Suppressor macrophage (primary cell): ENCODE measurements at regions not wholly inside any gene's neighbourhood (a gene's known extent, or its start where the extent isn't known, plus 50 kb on each side); places are given as distances from the start of the nearest gene placed in this dataset.
"Not testable (repeated sequence)": the region's sequence is repeated elsewhere in the genome, so short reads cannot be mapped to it uniquely, and the experiment has no call there.

Experiments
- DNase-seq, 4 experiments: peaks; one replicate each; pipeline ENCODE4 v3.0.0-alpha.2; 2020 to 2022

DNA sequence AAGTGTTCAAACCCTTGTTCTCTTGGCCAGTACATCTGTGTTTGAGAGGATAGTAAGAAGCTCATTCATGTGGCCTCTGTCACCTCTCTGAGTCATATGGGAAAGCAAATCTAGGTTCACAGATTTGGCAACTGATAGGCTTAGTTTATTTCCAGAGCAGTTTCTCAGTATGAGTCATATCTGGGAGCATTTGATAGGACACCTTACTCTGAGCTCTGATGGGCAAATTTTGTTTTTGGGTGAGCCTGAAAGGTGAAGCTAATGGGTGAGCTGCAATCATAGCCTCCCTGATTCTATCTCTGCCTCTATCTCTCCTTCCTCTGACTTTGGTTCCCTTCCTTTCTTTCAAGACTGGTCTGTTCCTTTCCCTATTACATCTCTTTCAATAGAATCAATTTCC, 134.4 kb downstream of the S1PR1 start:
- no peak for DNase-seq

DNA sequence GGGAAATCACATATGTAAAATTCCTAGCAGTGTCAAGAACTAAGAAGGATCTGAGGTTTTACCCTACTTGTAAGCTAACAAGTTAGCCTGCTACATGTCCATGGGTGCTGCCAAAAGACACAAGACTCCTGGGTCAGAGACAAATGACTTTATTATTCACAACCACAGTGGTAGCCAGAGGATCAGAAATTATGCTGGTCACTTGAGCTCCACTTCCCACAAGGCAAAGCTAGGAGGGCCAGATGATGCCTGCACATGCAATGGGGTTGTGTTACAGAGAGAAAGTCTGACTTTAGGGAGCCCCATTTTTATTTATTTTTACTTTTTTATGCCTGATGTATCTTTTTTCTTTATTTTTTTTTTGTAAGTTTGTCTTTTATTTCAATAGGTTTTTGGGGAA, 136.8 kb downstream of the S1PR1 start:
- no peak for DNase-seq

DNA sequence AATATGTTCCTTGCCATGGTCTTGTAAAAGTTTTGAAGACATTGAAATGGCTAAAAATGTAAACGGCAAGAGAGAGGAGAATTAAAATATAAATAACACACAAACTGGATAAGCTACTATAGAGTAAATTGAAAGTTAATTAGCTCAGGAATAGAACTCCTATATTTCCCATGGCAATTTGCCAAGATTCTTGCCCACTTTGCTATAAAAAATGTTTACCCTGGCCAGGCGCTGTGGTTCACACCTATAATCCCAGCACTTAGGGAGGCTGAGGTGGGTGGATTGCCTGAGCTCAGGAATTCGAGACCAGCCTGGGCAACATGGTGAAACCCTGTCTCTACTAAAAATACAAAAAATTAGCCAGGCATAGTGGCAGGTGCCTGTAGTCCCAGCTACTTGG, 138.6 kb downstream of the S1PR1 start:
- not testable (repeated sequence) for DNase-seq

DNA sequence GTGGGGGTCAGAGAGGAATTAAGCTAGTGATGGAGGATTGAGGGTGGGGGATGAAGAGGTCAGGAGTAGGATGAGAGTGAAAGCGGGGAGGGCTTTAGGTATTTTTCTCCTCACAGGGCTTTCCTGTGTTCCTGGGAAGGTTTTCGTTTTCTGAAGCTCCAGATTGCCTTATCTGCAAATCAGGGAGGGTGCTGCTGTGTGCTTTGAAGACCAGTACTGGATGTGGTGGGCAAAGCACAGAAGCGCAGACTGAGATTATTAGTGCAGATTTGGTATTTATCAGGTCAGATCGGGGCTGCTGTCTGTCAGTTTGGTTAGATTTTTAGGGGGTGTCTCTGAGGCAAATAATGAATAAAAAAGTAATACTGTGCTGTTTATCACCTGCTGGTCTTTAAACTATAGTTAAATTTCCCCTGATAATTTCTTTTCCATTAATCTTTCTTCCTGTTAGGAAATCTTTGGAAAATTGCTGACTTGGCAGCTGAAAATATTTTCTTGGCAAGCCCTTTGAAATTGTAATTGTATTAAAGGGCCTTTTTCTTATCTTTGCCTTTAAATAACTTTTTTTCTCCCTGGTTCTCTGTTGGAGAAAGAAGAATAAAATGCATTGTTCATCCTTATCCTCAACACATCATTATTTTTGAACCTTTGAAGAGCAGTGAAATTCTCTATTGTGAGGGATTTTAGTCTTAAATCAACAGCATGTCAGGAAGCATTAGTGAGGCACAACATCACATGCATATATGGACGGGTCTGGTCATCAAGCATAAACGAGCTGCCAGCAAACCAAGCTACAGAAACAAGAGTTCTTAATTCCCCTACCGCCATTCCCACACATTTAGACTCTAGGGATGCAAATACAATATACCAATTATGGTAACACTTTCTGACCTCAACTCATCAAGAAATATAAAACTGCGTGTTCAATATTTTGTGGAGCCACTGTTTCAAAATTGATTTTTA, 139.6 kb downstream of the S1PR1 start:
- no peak for DNase-seq

DNA sequence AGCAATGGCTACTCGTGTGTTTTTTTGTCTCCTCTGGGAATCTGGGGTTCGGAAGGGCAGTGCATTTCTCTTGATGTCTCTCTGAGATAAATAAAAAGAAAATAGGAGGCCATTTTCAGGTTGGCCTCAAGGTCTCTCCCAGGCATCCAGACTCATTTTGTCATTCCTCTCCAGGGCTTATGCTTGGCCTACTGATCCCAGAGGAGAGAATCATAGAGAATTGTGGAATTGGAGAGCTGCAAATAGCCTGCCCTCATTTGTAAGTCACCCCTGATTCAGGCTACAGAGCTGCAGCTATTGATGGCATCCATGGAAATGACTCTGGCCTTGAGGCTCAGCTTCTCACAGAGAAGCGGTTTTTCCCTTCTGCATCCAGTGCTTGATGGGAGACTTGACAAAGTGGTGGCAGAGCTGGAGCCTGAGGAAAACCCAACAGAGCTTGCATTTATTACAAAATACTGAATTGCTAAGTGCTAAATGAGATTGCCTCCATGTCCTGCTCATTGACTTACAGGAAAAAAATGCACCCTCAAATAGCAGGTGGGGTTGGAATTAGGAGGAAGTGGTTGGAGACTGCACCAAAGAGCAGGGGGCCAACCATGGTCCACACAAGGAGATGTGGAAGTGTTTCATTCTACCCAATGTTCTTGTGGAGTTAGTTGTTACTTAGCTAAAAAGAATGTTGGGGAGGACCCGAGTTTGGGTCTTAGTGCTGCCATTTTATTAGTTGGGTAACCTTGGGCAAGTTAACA, 140.4 kb downstream of the S1PR1 start:
- DNase-seq, result no peak

DNA sequence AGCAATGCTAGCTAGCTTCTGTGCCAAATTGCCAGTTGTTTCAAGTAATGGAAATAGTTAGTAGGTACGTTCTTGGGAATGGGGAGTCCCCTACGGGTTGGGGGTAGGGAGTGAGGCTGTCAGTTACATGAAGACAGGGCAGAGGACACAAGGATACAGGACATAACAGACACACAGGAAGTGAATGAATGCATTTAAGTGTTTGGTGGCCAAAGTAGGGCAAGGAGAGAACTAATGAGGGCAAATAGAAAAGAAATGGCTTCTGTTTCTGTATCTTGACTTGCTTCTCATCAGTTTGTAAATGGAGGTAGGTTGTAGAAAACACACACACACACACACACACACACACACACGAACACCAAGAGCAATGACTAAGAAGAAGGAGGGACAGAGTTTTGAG, 142.2 kb downstream of the S1PR1 start:
- DNase-seq, result no peak

DNA sequence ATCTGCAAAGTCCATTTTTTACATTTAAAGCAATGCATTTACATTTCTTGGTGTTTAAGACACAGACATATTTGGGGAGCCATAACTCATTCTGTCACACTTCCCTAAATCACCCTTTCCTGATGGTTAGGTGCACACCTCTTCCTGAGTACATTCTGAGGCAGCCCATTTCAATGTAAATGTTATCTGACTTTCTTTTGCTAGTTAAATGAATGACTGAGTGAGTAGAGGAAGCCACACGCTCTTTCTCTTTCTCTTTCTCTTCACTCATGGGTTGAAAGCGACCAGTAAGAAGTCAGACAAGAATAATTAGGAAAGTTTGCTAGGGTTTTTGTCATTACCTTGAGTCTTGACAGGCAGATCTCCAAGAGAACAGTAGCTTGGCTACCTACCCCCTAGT, 143.1 kb downstream of the S1PR1 start:
- no peak for DNase-seq

DNA sequence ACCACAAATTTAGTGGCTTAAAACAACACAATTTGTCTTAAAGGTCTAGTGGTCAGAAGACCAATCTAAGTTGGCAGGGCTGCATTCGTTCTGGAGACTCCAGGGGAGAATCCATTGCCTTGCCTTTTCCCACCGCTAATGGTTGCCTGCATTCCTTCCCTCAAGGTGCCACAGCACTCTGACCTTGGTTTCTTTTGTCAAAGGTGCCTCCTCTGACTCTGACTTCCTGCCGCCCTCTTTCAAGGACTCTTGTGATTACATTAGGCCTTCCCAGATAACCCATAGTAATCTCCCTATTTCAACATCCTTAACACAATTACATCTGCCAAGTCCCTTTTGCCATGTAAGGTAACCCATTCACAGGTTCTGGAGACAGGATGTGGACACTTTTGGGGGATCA, 145.3 kb downstream of the S1PR1 start:
- DNase-seq, result no peak

DNA sequence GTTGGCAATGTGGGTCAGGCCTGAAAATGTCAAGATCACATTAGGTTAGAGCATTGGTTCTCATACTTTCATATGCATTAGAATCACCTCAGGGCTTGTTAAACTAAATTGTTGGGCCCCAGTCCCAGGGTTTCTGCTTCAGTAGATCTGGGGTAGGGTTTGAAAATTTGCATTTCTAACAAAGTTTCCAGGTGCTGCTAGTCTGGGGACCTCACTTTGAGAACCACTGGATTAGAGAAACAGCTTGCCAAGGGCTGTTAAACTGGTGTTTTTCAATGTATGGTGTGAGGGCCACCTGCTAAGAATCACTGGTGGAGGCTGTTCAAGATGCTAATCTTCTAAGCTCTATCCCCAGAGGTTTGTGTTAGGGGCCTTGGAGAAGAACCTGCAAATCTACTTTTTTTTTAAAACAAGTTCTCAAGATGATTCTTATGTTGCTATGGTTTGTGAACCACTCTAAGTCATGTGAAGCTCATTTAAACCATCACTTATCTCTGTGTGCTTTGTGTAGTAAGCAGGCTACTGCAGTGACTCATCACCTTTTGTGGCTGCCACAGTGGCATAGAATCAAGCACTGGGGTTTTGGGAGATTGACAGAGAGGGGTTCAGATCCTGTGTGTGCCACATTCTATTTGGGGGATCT, 152.2 kb downstream of the S1PR1 start:
- no peak for DNase-seq

DNA sequence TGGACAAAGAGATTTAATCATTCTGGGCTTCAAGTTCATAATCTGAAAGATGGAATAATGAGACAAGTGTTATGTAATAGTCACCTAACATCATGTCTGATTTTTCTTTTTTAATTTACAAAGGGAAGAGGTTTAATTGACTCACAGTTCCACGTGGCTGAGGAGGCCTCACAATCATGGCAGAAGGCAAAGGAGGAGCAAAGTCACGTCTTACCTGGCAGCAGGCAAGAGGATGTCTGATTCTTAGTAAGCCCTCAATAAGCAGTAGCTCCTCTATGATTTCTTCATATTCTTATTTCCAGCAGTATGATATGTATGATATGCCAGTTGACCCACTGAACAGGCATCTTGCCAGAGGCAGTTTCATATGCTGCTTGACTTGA, 152.7 kb downstream of the S1PR1 start:
- DNase-seq, result no peak

DNA sequence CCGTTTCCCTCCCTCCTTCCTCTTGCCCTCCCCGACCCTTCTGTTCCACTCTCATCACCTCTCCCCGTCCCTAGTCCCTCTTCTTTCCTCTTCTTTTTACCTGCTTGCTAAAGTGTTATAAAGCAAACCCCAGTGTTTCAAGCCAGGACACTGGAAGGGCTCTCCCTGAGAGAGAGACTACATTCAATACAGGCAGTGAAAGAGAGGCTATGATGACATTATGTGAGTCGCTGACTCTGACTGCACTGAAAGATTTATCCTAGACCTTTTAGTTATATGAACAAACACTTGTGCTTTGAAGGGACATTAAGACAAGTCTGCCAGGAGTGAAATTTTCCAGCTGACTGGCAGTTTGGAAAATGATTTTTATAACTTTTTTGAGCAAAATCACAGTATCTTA, 155.7 kb downstream of the S1PR1 start:
- DNase-seq, result no peak

DNA sequence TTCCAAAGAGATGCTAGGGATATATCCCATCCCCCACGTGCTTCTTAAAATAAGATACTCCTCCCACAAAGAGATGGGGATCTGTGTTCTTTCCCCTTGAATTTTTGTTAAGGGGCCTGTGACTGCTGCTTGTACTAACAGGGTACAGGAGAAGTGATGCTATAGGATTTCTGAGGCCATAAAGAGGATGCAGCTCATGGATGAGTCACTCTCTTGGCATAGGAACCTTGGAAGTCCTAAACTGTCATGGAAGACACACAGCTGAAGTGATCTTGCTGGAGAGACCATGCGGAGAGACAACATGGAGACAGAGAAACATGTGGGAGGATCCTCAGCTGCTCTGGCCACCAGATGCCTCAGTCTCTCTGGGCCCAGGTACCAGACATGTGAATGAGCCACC, 157.2 kb downstream of the S1PR1 start:
- no peak for DNase-seq

DNA sequence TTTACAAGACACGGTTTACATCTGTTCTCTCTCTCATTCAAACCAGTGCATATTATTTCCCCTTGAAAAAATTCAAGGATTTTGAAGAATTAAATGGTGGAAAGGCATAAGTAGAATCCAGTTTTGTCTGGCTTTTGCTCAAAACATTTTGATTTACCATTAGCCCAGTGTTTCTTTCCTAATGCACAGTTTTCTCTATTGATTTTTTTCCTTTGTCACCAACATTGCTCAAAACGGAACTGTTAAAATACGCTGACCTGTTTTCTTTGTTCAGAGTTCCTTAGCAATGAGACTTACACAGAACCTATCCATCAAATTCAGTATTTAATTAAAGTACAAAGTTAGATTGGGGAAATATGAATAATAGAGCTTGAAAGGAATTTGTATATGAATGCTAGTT, 162.4 kb downstream of the S1PR1 start:
- no peak for DNase-seq

DNA sequence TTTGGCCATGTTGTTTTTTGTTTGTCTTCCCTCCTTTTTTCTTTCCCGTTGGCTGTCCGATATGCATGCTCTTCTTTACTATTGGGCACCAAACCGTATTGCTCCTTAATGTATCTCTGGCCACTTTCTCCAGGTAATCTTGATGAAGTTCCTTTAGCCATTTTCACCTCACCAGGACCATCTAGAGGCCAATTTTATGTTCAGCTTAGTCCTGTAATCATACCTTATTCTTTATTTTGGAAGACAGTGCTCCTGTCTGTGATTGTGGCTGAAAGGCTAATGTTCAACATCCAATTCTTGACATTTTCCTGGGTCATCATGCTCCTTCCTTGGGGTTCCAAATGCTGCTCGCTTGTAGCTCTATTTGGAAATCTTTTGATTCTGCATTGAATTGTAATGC, 169.5 kb downstream of the S1PR1 start:
- no peak for DNase-seq

DNA sequence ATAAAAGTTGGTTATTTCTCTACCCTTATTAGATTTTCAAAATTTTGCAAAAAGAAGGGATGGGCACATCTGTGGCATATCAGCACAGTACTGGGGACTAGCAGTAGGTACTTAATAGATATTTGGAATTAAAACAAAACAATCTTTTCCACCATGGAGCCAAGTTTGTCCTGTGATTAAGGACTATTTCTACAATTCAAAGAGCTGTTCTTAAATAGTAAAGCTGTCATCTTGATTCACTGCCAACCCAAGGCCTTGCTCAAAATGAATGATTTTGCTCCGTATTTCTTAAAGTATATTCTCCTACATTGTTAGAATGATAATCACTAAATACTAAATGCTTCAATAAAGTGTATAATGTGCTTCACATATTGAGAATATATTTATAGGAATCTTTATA, 169.9 kb downstream of the S1PR1 start:
- DNase-seq, result no peak

DNA sequence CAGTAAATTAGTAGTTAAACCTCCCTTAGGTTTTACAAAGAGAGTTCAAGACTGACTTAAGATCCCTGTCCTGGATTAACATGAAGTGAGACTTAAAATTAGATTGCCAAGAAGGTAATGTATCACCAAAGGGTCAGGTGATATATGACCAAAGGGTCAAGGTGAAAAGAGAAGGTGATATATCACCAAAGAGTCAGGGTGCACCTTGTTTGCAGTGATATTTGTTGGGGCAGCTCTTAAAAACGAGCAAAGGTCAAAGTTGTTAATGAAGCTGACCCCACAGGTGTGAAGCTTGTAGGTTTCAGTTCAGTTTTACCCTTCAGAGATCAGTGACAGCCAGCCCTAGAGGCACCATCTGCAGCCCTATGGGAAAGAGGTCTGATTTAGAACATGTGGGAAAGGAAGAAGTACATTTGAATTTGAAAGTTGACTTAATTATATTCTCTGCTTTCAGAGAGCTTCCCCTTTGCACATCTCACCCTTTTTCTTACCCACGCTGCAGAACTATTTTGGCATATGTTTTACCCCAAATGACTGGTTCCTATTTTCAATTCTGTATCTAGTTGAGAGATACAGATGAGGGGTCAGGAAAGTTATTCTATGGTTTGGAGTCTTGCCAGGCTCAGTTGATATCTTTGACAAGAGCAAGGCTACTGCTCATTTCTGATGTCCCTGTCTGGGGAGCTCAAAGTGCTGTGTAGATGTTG, 170.8 kb downstream of the S1PR1 start:
- peak in 1 of 4 experiments; percentile 5 for DNase-seq

DNA sequence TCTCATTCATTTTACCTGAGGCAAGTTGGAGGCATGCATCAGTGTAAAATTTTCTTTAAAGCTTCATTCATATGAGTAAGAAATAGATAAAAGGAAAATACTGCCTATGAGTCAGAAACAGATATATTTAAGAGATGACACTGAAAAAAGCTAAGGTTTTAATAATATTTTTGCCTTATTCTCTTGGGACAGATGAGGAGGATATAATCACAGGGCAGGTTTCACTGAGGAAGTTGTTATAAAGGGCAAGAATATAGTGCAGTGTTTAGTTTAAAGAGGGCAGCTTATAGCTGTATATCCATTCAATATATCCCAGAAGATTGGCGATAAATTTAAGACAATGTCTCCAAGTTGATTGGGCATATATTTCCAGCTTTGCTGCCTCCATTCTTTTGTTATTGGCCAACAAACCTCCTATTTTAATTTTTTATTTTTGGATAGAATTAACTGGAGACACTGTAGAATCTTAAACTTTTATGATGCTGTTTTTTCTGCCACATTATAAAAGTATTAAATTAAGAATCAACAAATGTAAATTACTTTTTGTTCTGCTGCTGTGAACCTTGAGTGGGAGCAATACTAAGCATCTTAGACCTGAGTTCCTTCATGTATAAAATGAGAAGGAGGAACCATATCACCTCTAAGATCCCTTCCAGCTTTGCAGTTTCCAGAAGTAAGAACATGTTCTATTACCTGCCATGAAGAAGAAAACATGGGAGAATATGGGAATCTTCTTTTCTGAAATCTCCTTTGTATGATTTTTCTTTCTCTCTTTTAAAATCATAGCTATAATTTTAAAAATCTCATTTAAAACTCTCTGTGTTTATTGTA, 171.6 kb downstream of the S1PR1 start:
- DNase-seq, result no peak

DNA sequence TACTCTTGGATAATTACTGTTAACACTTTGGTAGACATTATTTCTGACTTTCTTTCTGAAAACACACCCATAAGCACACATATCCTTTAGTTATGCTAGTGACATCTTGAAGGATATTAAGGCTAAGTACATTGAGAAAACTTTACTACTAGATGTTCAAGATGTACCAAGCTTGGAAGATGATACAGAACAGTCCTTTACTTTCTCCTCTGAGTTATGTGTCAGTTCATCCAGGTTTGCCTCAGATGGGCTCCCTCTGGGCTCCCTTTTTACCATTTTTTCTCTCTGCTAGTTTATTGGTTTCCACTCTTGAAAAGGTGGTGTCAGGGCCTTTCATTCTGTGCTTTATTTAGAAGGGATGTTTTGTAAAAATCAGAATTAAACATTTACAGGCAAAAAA, 172.3 kb downstream of the S1PR1 start:
- DNase-seq, result no peak

DNA sequence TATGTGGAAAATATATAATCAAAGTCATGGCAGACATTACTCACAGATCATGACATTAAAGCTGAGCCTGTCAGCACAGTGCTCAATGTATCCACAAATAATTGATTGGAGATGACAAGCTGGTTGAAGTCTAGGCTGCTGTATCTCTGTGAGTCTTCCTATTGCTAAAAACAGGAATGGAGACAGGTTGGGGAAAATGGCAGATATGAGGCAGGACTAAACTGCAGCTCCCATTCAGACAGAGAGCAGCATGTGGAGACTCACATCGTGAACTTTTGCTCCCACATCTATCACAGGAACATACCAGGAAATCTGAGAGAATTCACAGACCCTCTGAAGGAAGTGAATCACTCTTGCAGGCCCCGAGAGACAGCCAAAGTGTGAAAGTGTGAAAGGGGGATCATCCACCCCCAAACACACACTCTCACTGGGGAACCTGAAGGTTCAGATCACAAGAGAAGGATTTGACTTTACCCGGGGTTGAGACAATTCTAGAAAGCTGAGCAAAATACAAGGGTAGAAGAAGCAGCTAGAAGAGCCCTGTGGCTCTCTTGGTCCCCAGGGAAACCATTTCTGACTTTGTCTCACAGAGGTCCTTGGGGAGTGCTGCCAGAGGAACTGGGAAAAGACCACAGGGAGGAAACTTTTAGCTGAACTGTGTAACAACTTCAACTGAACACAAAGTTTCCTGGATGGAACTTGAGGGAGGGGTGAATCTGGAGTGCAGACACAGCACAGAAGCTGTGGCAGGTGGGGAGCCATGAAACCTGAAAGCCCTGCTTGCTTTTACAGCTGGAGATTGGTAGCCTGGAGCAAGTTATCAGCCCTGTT, 173.4 kb downstream of the S1PR1 start:
- no peak for DNase-seq

DNA sequence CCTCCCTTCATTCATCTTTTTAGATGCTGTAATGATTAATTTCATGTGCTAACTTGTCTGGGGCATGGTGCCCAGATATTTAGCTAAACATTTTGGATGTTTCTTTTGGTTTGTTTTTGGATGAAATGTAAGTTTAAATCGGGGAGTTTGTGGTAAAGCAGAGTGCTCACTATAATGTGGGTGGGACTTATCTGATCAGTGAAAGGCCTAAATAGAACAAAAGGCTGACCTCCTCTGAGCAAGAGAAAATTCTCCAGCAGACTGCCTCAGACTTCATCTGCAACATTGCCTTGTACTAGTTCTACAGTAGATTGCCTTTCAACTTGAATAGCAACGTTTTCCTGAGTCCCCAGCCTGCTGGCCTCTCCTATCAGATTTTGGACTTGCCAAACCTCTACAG, 183.6 kb downstream of the S1PR1 start:
- DNase-seq, result no peak

DNA sequence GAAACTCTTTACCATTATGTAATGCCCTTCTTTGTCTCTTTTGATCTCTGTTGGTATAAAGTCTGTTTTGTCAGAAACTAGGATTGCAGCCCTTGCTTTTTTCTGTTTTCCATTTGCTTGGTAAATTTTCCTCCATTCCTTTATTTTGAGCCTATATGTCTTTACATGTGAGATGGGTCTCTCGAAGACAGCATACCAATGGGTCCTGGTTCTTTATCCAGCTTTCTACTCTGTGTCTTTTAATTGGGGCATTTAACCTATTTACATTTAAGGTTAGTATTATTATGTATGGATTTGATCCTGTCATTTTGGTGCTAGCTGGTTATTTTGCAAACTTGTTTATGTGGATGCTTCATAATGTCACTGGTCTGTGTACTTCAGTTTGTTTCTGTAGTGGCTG, 191.3 kb downstream of the S1PR1 start:
- not testable (repeated sequence) for DNase-seq
